ENCODE measurements at regions not wholly inside any gene's neighbourhood (a gene's known extent, or its start where the extent isn't known, plus 50 kb on each side); places are given as distances from the start of the nearest gene placed in this dataset.

- no peak for TF ChIP-seq YY1 (IDR thresholded peaks at IDR 0.05; ENCODE audit: insufficient read depth, insufficient replicate concordance, low read depth, low read length)
- no peak for TF ChIP-seq ZNF263 (CRISPR knock-in tag; IDR thresholded peaks at IDR 0.05)
- TF ChIP-seq, protein P1, sequence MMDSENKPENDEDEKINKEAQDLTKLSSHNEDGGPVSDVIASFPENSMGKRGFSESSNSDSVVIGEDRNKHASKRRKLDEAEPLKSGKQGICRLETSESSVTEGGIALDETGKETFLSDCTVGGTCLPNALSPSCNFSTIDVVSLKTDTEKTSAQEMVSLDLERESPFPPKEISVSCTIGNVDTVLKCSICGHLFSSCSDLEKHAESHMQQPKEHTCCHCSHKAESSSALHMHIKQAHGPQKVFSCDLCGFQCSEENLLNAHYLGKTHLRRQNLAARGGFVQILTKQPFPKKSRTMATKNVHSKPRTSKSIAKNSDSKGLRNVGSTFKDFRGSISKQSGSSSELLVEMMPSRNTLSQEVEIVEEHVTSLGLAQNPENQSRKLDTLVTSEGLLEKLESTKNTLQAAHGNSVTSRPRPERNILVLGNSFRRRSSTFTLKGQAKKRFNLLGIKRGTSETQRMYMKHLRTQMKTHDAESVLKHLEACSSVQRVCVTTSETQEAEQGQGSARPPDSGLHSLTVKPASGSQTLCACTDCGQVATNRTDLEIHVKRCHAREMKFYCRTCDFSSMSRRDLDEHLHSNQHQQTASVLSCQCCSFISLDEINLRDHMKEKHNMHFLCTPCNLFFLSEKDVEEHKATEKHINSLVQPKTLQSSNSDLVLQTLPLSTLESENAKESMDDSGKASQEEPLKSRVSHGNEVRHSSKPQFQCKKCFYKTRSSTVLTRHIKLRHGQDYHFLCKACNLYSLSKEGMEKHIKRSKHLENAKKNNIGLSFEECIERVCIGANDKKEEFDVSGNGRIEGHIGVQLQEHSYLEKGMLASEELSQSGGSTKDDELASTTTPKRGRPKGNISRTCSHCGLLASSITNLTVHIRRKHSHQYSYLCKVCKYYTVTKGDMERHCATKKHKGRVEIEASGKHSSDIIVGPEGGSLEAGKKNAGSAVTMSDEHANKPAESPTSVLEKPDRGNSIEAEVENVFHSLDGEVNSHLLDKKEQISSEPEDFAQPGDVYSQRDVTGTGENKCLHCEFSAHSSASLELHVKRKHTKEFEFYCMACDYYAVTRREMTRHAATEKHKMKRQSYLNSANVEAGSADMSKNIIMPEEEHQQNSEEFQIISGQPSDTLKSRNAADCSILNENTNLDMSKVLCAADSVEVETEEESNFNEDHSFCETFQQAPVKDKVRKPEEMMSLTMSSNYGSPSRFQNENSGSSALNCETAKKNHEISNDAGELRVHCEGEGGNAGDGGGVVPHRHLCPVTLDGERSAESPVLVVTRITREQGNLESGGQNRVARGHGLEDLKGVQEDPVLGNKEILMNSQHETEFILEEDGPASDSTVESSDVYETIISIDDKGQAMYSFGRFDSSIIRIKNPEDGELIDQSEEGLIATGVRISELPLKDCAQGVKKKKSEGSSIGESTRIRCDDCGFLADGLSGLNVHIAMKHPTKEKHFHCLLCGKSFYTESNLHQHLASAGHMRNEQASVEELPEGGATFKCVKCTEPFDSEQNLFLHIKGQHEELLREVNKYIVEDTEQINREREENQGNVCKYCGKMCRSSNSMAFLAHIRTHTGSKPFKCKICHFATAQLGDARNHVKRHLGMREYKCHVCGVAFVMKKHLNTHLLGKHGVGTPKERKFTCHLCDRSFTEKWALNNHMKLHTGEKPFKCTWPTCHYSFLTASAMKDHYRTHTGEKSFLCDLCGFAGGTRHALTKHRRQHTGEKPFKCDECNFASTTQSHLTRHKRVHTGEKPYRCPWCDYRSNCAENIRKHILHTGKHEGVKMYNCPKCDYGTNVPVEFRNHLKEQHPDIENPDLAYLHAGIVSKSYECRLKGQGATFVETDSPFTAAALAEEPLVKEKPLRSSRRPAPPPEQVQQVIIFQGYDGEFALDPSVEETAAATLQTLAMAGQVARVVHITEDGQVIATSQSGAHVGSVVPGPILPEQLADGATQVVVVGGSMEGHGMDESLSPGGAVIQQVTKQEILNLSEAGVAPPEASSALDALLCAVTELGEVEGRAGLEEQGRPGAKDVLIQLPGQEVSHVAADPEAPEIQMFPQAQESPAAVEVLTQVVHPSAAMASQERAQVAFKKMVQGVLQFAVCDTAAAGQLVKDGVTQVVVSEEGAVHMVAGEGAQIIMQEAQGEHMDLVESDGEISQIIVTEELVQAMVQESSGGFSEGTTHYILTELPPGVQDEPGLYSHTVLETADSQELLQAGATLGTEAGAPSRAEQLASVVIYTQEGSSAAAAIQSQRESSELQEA (CRISPR knock-in tag; IDR thresholded peaks at IDR 0.05; ENCODE audit: not compliant biosample characterization): no peak
- TF ChIP-seq NCOA1 (CRISPR knock-in tag; IDR thresholded peaks at IDR 0.05): no peak
- no peak for TF ChIP-seq HDAC6 (IDR thresholded peaks at IDR 0.05; ENCODE audit: low read depth, low read length)
- TF ChIP-seq ZNF430 (CRISPR knock-in tag; IDR thresholded peaks at IDR 0.05): no peak
- TF ChIP-seq SKI (IDR thresholded peaks at IDR 0.05; ENCODE audit: partially characterized antibody): no peak
- TF ChIP-seq CTCF (CRISPR knock-in tag; IDR thresholded peaks at IDR 0.05): no peak
- TF ChIP-seq EEA1 (CRISPR knock-in tag; IDR thresholded peaks at IDR 0.05; ENCODE audit: borderline replicate concordance): no peak
- no peak for TF ChIP-seq ZNF335 (CRISPR knock-in tag; IDR thresholded peaks at IDR 0.05)
- TF ChIP-seq, protein P2, sequence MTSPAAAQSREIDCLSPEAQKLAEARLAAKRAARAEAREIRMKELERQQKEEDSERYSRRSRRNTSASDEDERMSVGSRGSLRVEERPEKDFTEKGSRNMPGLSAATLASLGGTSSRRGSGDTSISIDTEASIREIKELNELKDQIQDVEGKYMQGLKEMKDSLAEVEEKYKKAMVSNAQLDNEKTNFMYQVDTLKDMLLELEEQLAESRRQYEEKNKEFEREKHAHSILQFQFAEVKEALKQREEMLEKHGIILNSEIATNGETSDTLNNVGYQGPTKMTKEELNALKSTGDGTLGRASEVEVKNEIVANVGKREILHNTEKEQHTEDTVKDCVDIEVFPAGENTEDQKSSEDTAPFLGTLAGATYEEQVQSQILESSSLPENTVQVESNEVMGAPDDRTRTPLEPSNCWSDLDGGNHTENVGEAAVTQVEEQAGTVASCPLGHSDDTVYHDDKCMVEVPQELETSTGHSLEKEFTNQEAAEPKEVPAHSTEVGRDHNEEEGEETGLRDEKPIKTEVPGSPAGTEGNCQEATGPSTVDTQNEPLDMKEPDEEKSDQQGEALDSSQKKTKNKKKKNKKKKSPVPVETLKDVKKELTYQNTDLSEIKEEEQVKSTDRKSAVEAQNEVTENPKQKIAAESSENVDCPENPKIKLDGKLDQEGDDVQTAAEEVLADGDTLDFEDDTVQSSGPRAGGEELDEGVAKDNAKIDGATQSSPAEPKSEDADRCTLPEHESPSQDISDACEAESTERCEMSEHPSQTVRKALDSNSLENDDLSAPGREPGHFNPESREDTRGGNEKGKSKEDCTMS (CRISPR knock-in tag; conservative IDR thresholded peaks at IDR 0.05): no peak
Measured at GRCh38 chr22:48555606-48556005, 1272.1 kb downstream of the BRD1 start.

Measured in HepG2 (cell line).